ENCODE measurements at regions not wholly inside any gene's neighbourhood (a gene's known extent, or its start where the extent isn't known, plus 50 kb on each side); places are given as distances from the start of the nearest gene placed in this dataset.

- no peak for DNase-seq (ENCODE audit: low read depth)
Observed at GRCh38 chr15:70280781-70281180, 183.1 kb upstream of the TLE3 start.

DNA sequence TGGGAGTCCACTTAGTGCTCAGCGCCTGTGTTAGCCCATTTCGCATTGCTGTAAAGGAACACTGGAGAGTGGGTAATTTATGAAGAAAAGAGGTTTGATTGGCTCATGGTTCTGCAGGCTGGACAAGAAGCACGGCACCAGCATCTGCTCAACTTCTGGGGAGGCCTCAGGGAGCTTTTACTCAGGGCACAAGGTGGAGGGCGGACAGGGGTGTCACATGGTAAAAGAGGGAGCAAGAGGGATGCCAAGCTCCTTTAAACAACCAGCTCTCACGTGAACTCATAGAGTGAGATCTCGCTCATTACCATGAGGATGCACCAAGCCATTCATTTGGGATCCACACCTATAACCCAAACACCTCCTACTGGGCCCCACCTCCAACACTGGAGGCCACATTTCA lies 181.4 kb upstream of the TLE3 start:
- no peak for DNase-seq (ENCODE audit: low read depth)

- DNase-seq (ENCODE audit: low read depth), result no peak
Observed at GRCh38 chr15:70278644-70279043, 180.9 kb upstream of the TLE3 start.

DNA sequence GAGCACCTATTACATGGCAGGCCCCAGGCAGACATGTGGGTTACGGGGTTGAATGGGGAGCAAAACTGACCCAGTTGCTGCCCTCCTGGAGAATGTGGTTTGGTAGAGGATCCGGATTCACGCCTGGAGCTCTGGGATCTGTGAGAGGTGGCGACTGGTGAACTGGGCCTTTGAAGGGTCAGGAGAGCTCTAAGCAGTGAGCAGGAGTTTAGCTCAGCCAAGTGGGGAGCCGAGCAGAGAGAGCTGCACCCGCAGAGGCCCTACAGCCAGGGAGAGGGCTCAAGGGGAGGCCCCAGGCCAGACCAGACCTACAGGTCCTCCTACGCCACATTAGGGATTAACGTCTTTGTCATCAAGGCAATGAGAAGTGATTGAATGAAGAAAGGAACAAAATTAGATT lies 179.8 kb upstream of the TLE3 start:
- DNase-seq (ENCODE audit: low read depth), result no peak

GRCh38 chr15:70276401-70276800 lies 178.7 kb upstream of the TLE3 start:
- no peak for DNase-seq (ENCODE audit: low read depth)

DNA sequence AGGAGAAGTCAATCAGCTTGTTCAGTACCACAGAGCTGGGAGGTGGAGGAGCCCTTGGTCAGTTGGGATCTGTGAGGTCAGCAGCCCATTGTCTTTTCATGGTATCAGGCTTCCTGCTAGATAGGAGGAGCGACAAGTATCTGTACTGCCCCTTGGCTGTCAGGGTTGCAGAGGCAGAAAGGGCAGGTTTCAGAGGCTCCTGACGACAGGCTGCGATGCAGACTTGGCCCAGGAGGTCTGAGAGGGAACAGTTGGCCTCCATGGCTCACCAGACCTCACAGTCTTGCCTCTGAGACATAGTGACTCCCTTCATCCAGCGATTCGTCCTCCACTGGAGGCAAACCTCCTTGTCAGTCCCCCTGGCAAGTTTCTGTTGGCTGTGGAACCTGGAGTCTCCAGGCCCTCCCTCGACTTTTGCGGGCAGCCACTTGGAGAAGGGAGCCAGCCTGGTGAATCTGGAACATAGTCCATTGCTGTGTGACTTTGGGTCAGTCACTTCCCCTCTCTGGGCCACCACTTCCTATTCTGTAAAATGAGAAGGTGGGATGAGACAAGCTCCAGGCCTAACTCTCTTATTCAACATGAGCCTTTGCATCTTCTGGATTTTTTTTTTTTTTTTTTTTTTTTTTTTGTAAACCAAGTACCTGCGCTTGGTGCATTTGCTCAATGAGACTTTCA lies 177.9 kb upstream of the TLE3 start:
- DNase-seq (ENCODE audit: low read depth), result no peak

DNA sequence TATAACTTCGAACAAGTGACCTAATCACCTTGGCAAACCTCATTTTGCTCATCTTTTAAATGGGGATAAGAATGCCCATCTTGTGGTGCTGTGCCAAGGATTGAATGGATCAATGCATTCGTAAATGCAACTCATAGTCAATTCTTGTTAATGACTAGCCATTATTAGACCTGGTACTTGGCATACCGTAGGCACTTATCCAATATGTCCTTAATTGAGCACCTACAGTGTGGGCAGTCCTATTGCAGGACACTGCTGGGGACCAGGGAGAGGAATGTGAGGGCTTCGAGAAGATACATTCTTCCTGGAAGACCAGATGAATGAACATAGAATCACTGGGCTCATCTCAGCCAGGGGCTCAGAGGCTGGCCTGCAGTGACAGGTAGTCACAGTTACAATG lies 177.2 kb upstream of the TLE3 start:
- no peak for DNase-seq (ENCODE audit: low read depth)

DNA sequence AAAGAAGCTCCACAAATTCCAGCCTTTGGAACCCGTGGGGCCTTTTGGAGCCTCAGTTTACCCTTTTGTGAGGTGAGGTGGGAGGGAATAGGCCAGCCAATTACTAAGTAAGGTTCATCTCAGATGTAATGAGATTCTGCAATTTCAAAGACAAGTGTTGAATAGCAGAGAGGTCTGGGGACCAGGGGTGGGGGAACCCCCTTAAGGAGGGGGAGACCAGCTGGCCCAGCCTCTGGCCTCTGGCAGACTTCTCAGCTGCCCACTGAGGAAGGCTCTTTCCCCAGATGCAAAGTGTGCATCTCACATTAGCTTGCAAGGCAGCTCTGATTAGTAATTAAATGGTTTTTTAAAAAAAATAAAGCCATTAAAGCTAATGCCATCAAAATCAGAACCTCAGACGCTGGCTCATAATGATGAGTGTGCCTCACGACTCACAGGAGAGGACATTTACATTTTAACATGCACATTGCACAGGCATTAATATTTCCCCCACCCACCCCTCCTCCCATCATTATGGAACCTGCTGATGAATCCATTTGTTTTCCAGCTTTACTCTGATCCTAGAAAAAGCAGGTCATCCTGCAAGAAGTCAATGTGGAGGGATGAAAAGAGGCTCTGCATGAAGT lies 176.7 kb upstream of the TLE3 start:
- no peak for DNase-seq (ENCODE audit: low read depth)

DNA sequence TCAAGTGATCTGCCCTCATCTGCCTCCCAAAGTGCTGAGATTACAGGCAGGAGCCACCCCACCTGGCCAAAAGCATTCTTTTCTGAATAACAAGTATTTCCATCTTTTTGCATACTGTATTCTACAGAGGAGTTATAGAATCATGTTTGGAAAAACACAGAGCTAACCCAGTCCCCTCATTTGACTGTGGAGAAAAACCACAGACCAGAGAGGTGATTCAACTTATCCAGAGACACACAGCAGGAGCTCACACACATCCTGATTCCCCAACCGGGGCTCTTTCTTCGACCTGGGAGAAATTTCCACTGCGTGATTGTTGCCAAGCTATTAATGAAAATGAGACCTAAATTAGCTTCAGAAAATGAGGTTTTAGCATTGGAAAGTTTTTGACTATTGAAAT lies 176.1 kb upstream of the TLE3 start:
- DNase-seq (ENCODE audit: low read depth), result no peak

DNA sequence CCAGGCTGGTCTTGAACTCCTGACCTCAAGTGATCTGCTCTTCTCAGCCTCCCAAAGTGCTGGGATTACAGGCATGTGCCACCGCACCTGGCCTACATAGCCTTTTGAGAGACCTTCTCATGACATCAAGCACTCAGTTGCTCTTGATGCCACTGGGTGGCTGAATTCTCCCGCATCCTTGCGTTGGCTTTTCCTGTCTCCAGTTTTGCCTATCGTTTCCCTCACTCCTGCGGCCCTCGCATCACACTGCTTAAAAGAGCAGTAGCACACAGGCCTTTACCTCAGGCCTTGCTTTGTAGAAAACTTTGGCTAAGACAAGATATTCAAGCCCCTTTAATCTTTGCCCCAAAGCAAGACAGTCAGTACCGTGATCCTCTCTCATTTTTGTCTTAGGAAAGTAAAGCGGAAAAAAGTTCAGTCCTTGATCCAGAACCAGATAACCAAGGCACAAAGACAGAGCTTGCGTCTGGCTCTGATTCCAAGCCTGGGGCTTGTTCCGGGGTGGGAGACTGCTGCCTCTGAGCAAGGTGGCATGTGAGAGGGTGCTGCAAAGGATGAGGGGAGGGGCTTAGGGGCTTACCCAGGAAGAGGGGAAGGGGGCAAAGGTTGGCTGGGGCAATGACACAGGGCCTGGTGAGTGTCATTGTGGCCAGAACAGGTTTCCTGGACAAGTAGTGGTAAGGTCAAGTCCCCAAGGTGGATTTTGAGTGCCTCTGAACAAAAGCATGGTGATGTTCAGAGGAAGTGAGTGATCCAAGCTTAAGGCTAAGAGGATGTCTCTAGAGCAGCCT lies 175.0 kb upstream of the TLE3 start:
- DNase-seq (ENCODE audit: low read depth), result no peak

DNA sequence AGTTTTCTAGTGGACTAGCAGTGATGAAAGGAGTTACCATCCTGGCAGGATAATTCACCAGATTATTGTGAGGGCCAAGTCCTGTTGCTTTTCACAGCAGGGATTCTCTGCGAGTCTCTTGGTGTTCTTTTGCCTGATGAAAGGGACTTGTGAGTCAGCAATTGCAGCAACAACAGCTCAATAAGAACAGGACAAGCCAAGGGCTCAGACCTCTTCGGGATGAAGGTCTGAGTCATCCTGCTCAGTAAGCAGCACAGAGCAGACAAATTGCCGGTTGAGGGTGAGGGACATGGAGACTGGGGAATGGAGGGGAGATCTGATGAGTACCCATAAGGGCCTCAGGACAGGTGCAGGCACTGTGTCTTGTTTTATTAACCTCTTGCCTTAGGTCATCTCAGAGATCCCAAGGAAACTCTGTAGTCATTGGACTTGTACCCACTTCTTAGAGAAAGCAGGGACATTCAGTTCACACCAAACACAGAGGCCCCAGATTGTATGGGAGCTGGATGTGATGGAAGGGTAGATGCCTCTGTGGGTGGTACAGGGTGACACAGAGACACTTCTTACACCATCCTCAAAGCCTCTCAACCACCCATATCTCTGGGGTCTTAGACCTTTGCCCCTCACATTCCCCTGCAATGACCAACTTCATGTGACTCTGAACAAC lies 173.8 kb upstream of the TLE3 start:
- DNase-seq (ENCODE audit: low read depth), result peak; percentile 92

DNA sequence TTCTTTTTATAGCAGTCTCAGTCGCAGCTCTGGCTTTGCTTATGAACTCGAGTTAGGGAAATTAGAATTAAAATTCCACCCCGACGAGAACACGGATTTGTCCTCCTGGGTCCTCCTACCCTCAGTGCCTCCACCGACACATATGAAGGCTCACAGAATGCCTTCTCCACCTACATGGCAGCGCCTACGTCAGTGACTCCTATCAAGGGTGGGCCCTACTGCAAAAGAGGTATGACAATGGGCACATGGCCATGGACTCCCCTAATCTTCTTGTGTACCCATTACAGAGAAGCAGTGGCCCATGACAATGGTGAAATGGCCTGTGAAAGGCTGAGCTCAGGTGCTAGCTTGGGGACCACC lies 173.0 kb upstream of the TLE3 start:
- no peak for DNase-seq (ENCODE audit: low read depth)

GRCh38 chr15:70269991-70270751 lies 172.5 kb upstream of the TLE3 start:
- DNase-seq (ENCODE audit: low read depth), result peak; percentile 70

DNA sequence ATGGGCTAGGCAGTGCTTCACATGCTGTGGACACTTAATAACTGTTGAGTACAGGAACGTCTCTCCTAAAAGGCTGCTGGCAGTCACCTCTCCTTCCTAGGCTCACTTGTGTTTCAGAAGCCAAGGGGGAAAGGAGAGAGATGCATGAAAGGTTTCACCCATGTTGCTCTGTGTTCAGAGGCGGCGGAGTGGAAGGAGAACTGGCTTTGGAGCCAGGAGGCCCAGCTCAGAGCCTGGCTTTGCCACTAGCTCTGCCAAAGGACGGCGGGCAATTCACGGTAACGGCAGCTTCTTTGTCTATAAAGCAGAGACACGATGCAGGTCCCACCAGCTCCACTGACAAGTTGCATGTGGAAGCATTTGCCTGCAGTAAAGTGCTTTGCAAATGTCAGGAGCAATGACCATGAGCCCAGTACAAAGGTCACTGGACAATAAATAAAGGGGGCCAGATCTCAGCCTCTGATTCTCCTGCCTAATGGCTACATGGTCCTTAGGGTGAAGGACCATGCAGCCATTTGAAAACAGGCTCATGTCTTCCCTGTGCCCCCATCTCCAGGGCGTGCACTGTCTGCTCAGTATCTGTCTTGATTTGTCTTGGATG lies 171.7 kb upstream of the TLE3 start:
- no peak for DNase-seq (ENCODE audit: low read depth)

DNA sequence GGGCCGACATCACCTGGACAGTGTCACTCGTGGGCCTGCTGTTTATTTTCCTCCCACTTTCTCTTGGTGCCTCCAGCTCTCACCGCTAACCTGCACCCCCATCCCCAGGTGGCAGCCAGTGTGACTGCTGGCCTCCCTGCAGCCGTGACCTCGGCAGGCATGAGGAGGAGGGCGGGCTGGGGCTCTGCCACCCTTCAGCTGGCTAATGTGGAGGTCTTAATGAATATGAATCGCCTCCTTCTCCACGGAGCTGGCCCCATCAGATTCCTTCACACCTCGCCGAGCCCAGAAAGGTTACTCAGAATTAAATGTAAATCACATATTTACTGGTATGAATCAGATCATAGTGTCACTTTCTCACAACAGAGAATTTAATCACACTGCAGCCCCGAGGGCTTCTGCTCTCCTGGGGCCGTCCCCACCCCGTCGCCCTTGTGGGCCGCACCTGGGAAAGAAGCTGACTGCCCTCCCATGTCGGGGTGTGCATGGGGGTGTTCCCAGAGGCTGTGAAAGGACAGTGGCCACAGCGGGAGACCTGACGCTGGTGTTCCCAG lies 171.1 kb upstream of the TLE3 start:
- DNase-seq (ENCODE audit: low read depth), result peak; percentile 39

GRCh38 chr15:70267879-70268278 lies 170.2 kb upstream of the TLE3 start:
- peak; percentile 62 for DNase-seq (ENCODE audit: low read depth)

DNA sequence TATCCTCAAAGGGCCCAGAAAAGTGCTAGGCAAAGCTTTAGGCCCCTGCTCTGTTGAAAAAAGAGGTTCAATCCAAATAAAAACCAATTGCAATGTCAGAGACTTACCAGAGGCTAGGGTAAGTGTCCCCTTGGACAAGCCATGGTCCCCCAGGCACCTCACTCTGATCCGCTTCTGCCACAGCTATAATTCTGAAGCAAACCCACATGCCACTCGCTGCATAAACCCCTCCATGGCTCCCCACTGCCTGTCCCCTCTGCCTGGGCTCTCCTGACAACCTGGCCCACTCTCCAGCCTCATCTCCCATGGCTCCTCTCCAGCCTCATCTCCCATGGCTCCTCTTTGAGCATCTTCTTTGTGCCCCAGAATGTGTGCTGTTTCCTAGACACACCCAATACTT lies 169.6 kb upstream of the TLE3 start:
- no peak for DNase-seq (ENCODE audit: low read depth)

- peak; percentile 76 for DNase-seq (ENCODE audit: low read depth)
Observed at GRCh38 chr15:70266412-70267121, 168.8 kb upstream of the TLE3 start.

DNA sequence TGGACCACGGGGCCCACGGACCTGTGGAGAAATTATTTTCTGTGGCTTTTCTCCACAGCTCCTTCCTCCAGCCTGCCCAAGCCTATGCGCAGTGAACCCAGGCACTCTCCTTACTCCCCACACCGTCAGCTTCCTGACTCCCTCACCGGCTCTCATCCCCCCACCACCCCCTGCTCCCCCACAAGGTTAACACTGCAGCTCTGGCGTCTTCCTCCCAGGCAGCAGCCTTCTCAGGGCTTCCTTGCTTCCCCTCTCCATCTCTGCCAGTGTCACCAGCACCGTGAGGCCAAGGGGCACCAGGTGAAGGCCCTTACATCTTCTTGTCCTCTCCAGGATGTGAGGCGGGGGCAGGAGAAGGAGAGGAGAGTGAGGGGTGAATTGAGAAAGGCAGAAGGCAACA lies 168.3 kb upstream of the TLE3 start:
- no peak for DNase-seq (ENCODE audit: low read depth)

DNA sequence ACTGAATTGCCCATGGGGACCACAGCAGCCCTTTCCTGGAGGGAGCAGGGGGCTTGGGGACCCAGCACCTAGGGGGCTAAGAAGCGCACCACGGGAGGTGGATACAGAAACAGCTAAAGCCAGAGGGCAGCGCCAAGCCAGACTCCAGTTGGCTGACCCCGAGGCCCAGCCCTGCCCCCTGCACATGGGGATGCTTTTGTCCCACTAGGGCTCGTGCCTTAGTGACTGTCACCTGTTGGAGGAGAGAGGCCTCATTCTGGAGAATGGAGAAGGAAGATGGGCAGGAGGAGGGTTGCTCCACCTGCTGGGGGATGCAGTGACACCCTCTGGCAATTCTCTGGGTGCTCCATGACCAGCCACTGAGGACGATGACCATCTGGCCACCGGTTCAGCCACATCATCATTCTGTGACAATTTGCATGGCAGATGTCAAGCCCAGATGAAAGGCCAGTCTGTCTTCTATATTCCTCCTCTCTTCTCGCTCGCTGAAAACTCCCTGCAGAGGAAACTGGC lies 167.8 kb upstream of the TLE3 start:
- DNase-seq (ENCODE audit: low read depth), result no peak

Measured in Daoy (cell line).